GM06990 (cell line): ENCODE measurements at regions not wholly inside any gene's neighbourhood (a gene's known extent, or its start where the extent isn't known, plus 50 kb on each side); places are given as distances from the start of the nearest gene placed in this dataset.

Source experiments
- DNase-seq: peaks from one replicate; pipeline ENCODE4 v3.0.0-alpha.2; 2011; ENCODE audit not compliant: insufficient read length; ENCODE audit errors: extremely low read depth
- H3K27me3 ChIP-seq: replicated peaks from 2 replicates; pipeline ENCODE4 v1.6.0; 2011; ENCODE audit warnings: low read length; ENCODE audit not compliant: control insufficient read depth, insufficient read depth
- H3K36me3 ChIP-seq: 2 replicates; pipeline ENCODE4 v1.5.1; 2011; ENCODE audit warnings: low read length; ENCODE audit not compliant: control insufficient read depth, insufficient read depth
- H3K4me3 ChIP-seq: replicated peaks from 2 replicates; pipeline ENCODE4 v1.5.1; 2011; ENCODE audit warnings: low read depth, mild to moderate bottlenecking, control low read depth, low read length
- CTCF ChIP-seq: IDR thresholded peaks from 2 replicates; pipeline ENCODE4 v1.5.1; 2011; ENCODE audit warnings: low read length, control low read depth, mild to moderate bottlenecking, inconsistent platforms; ENCODE audit not compliant: insufficient read depth, poor library complexity, severe bottlenecking

- TF ChIP-seq CTCF: no peak
- Histone ChIP-seq H3K36me3 (no peaks in the 10 kb centered on the region), H3K27me3 (no peaks in the 10 kb centered on the region), H3K4me3 (no peak overlapping the region)
- DNase-seq: no peak
These were observed 315.2 kb upstream of the SULF2 start for GRCh38 chr20:48100483-48100882.

- no peak for DNase-seq
- TF ChIP-seq CTCF: no peak
- Histone ChIP-seq H3K27me3 (no peaks in the 10 kb centered on the region), H3K4me3 (no peak overlapping the region), H3K36me3 (no peaks in the 10 kb centered on the region)
These were observed 313.6 kb upstream of the SULF2 start for GRCh38 chr20:48098866-48099265.

- Histone ChIP-seq H3K27me3 (no peaks in the 10 kb centered on the region), H3K36me3 (no peaks in the 10 kb centered on the region), H3K4me3 (no peak overlapping the region)
- no peak for TF ChIP-seq CTCF
- DNase-seq: no peak
These were observed 312.8 kb upstream of the SULF2 start for GRCh38 chr20:48098099-48098498.

- TF ChIP-seq CTCF: no peak
- H3K4me3 ChIP-seq: no peak overlapping the region
- DNase-seq: no peak
- no peaks in the 10 kb centered on the region for H3K36me3 ChIP-seq
- H3K27me3 ChIP-seq: no peaks in the 10 kb centered on the region
These were observed 311.9 kb upstream of the SULF2 start for GRCh38 chr20:48096957-48097890.

GRCh38 chr20:48096212-48096875 is 311.1 kb upstream of the SULF2 start:
- TF ChIP-seq CTCF: no peak
- no peaks in the 10 kb centered on the region for H3K27me3 ChIP-seq
- DNase-seq: no peak
- H3K4me3 ChIP-seq: no peak overlapping the region
- H3K36me3 ChIP-seq: no peaks in the 10 kb centered on the region
